ENCODE measurements at regions not wholly inside any gene's neighbourhood (a gene's known extent, or its start where the extent isn't known, plus 50 kb on each side); places are given as distances from the start of the nearest gene placed in this dataset.
A peak's percentile ranks its signal among the peaks of the same experiment; 100 is the strongest.

GRCh38 chr17:77593081-77593480 lies 365.4 kb upstream of the TNRC6C start:
- peak; percentile 95 for DNase-seq

GRCh38 chr17:77594416-77595209 lies 363.9 kb upstream of the TNRC6C start:
- DNase-seq = peak; percentile 68

- DNase-seq = peak; percentile 34
These were observed 361.7 kb upstream of the TNRC6C start for GRCh38 chr17:77596491-77597417.

- DNase-seq = no peak
These were observed 360.9 kb upstream of the TNRC6C start for GRCh38 chr17:77597418-77598240.

GRCh38 chr17:77598241-77598620 lies 360.3 kb upstream of the TNRC6C start:
- no peak for DNase-seq

- DNase-seq = no peak
These were observed 358.8 kb upstream of the TNRC6C start for GRCh38 chr17:77599699-77600098.

GRCh38 chr17:77600346-77600745 lies 358.2 kb upstream of the TNRC6C start:
- DNase-seq = no peak

- DNase-seq = peak; percentile 81
These were observed 357.2 kb upstream of the TNRC6C start for GRCh38 chr17:77601054-77601979.

GRCh38 chr17:77602062-77602746 lies 356.3 kb upstream of the TNRC6C start:
- peak; percentile 32 for DNase-seq

- DNase-seq = peak; percentile 85
These were observed 355.4 kb upstream of the TNRC6C start for GRCh38 chr17:77602883-77603640.

- no peak for DNase-seq
These were observed 354.1 kb upstream of the TNRC6C start for GRCh38 chr17:77604301-77604972.

- peak; percentile 50 for DNase-seq
These were observed 353.6 kb upstream of the TNRC6C start for GRCh38 chr17:77604973-77605313.

- no peak for DNase-seq
These were observed 352.2 kb upstream of the TNRC6C start for GRCh38 chr17:77606146-77606864.

GRCh38 chr17:77606865-77607210 lies 351.7 kb upstream of the TNRC6C start:
- DNase-seq = no peak

GRCh38 chr17:77607606-77608005 lies 350.9 kb upstream of the TNRC6C start:
- DNase-seq = no peak

- no peak for DNase-seq
These were observed 350.1 kb upstream of the TNRC6C start for GRCh38 chr17:77608431-77608830.

- no peak for DNase-seq
These were observed 348.7 kb upstream of the TNRC6C start for GRCh38 chr17:77609553-77610517.

- DNase-seq = no peak
These were observed 348.0 kb upstream of the TNRC6C start for GRCh38 chr17:77610518-77610893.
